HPDE6-E6E7 (cell line): ENCODE measurements at regions not wholly inside any gene's neighbourhood (a gene's known extent, or its start where the extent isn't known, plus 50 kb on each side); places are given as distances from the start of the nearest gene placed in this dataset.

Experiments
- DNase-seq: peaks from one replicate; pipeline ENCODE4 v3.0.0; 2011; ENCODE audit warnings: missing footprints; ENCODE audit errors: extremely low spot score

DNA sequence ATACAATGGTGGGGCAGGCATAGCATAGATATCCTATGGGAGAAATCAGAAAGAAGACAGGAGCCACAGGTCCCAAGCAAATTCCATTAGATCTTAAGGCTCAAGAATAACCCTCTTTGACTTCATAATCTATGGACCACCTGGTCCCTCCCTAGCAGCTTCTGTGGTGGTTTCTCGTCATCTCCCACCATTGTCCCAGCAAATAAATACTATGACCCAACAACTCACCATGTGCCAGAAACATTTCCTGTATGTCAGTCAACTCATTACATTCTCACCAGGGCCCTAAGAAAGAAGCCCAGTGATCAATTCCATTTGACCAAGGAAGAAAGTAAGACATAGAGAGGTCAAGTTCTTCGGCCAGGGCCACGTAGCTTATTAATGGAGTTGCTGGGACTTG, 646.2 kb downstream of the VRK1 start:
- no peak for DNase-seq

- no peak for DNase-seq
Measured at GRCh38 chr14:97444248-97444647, 647.1 kb downstream of the VRK1 start.

DNA sequence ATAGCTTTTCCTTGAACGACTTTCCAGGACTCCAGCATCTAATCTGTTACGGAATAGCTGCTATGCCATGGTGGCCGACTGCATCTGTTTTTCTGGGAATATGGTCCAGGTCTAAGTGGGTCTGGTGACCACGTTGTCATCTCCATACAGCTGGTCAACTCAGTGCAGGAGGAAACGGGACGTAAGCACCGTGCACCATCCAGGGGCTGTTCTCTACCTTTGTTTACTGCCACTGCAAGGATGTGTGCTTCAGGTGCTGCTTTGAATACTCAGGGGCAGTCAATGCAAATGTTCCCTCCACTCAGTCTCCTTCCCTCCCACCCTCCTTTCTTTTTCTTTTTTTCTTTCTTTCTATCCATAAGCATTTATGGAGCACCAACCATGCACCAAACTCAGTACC, 648.2 kb downstream of the VRK1 start:
- no peak for DNase-seq

GRCh38 chr14:97446087-97446486, 648.9 kb downstream of the VRK1 start:
- DNase-seq = no peak

GRCh38 chr14:97452314-97452713, 655.1 kb downstream of the VRK1 start:
- no peak for DNase-seq

GRCh38 chr14:97453991-97454390, 656.8 kb downstream of the VRK1 start:
- no peak for DNase-seq

- no peak for DNase-seq
Measured at GRCh38 chr14:97456462-97456861, 659.3 kb downstream of the VRK1 start.

GRCh38 chr14:97456958-97457357, 659.8 kb downstream of the VRK1 start:
- no peak for DNase-seq

- no peak for DNase-seq
Measured at GRCh38 chr14:97457575-97458085, 660.4 kb downstream of the VRK1 start.

GRCh38 chr14:97458255-97458654, 661.1 kb downstream of the VRK1 start:
- no peak for DNase-seq

- DNase-seq = no peak
Measured at GRCh38 chr14:97458661-97459579, 661.7 kb downstream of the VRK1 start.

- DNase-seq = no peak
Measured at GRCh38 chr14:97462081-97462480, 664.9 kb downstream of the VRK1 start.

DNA sequence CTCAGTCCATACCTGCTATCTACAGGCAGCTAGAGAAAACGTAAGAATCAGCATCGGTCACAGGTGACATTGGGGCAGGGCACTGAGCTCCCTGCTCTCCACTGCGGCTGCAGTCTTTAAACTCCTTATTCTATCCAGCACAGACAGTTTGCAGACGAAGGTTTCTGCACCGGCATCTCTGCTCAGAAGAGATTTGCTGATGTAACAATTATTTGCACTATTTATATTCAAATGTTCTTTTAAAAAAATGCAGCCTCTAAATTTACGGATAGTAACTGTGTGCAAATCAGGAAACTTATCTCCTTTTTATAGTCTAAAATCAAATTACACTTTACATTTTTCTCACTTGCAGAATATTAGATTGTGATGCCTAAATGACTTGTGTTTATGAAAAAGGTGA, 671.0 kb downstream of the VRK1 start:
- DNase-seq = no peak

DNA sequence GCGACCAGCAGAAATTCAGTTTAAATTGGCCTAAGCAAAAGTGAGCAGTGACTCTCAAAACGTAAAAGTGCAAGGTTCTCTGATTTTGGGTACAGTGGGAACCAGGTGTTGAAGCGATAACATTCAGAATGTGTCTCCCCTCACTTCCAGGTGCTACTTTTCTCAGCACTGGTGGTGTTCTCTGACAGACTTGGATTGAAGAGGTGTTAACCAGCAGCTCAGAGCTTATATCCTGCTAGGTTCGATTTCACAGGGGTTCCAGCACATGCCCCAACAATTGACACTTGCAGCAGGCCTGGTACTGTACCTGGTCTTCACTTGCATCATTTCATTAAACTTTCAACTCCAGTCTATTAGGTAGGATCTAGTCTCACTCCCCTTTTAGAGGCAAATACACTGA, 680.2 kb downstream of the VRK1 start:
- no peak for DNase-seq

GRCh38 chr14:97485201-97485600, 688.0 kb downstream of the VRK1 start:
- no peak for DNase-seq

- DNase-seq = no peak
Measured at GRCh38 chr14:97486601-97487120, 689.5 kb downstream of the VRK1 start.

DNA sequence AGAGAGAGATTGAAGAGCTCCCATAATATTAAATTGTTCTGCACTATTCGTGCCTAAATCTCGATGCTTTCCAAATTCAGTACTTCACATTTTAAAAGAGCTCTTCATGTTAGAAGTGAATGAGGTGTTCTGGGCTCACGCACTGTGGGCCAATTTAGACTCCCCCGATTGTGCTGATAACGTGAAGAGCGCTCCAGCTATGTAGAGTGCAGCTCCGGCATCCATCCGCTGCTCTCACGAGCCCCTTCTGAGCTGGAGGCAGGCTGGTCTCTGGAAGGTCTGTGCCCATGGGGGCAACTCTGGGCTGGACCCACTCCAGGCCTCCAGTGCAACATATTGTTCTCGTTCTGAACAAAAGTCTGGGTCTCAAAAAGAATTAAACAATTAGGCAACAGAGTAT, 692.6 kb downstream of the VRK1 start:
- DNase-seq = no peak

DNA sequence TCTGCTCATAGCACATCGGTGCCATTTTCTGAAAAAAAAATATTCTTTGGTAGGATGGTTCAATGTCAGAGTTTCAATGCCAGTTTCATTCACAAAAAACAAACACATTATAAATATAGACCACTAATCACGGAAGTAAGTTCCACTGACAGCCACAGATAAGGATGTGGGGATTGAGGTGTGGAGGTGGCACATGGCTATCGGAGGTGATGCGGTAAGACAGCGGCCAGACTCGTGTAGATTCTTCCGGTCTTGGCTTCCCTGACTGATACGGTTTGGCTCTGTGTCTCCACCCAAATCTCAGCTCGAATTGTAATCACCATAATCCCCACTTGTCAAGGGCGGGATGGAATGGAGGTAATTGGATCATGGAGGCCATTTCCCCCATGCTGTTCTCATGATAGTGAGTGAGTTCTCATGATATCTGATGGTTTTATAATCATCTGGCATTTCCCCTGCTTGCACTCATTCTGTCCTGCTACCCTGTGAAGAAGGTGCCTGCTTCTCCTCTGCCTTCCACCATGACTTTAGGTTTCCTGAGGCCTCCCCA, 693.4 kb downstream of the VRK1 start:
- no peak for DNase-seq

GRCh38 chr14:97491697-97492096, 694.5 kb downstream of the VRK1 start:
- no peak for DNase-seq

DNA sequence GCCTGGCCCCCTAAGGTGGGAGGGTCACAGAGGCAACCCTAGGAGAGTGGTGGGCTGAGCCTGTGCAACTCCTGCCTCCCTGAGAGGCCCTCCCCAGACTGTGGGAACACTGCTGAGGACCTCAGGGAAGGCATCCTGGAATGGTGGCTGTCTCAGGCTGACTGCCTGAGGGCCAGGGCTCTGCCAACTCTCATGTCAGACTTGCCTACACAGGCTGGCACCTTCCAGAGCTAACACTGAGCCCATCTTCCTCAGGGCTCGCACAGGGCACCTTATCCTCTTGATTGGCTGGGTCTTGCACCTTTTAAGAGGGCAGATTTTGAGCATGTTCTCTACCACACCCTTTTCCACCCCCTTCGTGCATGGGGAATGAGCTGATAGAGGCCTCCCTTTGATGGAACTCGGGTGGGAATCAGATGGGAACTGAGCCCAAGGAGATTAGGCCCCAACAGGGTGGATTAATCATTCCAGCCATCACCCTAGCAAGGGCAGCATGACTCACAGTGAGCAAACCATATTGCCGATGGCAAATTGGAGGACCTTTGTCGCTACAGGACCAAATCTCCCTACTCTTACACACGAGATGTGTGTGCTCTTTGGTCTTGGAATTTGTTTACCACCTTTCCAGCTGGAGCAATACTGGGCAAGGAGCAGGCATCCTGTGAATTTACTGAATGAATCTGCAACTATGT, 702.8 kb downstream of the VRK1 start:
- DNase-seq = no peak

- DNase-seq = no peak
Measured at GRCh38 chr14:97506626-97507025, 709.4 kb downstream of the VRK1 start.

- no peak for DNase-seq
Measured at GRCh38 chr14:97513891-97514290, 716.7 kb downstream of the VRK1 start.
